Adrenal gland (tissue), 5 donors: ENCODE measurements at regions not wholly inside any gene's neighbourhood (a gene's known extent, or its start where the extent isn't known, plus 50 kb on each side); places are given as distances from the start of the nearest gene placed in this dataset.

Source experiments
- POLR2A ChIP-seq, 2 donors: fragments of 450-650 bp; IDR thresholded peaks; one replicate each; pipeline ENCODE4 v1.6.1; 2017; ENCODE audit warnings: antibody characterized with exemption in 2 of 2, mild to moderate bottlenecking in 2 of 2, moderate library complexity in 1 of 2
- TF ChIP-seq, protein P1 (sequence below), 6 experiments: fragments of 450-650 bp in 4 of 6; fragments of 200-600 bp in 2 of 6; sonication (generic) in 1 of 6; IDR thresholded peaks; 1 replicate in 5 of 6; 2 replicates in 1 of 6; pipeline versions ENCODE4 v1.5.1 to v1.8.0; 2016 to 2021; ENCODE audit warnings: antibody characterized with exemption in 6 of 6, mild to moderate bottlenecking in 2 of 6, moderate library complexity in 1 of 6
- donor health status: DM: no; HTN: no; CAD: no.

- TF ChIP-seq, protein P1, sequence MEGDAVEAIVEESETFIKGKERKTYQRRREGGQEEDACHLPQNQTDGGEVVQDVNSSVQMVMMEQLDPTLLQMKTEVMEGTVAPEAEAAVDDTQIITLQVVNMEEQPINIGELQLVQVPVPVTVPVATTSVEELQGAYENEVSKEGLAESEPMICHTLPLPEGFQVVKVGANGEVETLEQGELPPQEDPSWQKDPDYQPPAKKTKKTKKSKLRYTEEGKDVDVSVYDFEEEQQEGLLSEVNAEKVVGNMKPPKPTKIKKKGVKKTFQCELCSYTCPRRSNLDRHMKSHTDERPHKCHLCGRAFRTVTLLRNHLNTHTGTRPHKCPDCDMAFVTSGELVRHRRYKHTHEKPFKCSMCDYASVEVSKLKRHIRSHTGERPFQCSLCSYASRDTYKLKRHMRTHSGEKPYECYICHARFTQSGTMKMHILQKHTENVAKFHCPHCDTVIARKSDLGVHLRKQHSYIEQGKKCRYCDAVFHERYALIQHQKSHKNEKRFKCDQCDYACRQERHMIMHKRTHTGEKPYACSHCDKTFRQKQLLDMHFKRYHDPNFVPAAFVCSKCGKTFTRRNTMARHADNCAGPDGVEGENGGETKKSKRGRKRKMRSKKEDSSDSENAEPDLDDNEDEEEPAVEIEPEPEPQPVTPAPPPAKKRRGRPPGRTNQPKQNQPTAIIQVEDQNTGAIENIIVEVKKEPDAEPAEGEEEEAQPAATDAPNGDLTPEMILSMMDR (IDR thresholded peaks at IDR 0.05) = no peak
- no peak for TF ChIP-seq POLR2A (IDR thresholded peaks at IDR 0.05)
Measured at GRCh38 chr5:98128271-98128670, 645.2 kb upstream of the RGMB start.
